OCI-LY3 (cell line): ENCODE measurements at regions not wholly inside any gene's neighbourhood (a gene's known extent, or its start where the extent isn't known, plus 50 kb on each side); places are given as distances from the start of the nearest gene placed in this dataset.

ENCODE experiments used
- CTCF ChIP-seq: fragments of 200-600, 300-600 bp; sonication (generic); IDR thresholded peaks from 2 replicates; pipeline ENCODE4 v1.5.1; 2014; ENCODE audit warnings: antibody characterized with exemption, low read length, low read depth
- EZH2phosphoT487 ChIP-seq: fragments of 200-600 bp; shearing (Covaris generic); IDR thresholded peaks from 2 replicates; pipeline ENCODE4 v1.6.1; 2018; ENCODE audit warnings: antibody characterized with exemption, mixed run types, low read depth

- TF ChIP-seq CTCF (no peak), EZH2phosphoT487 (no peak)
Measured at GRCh38 chr1:25020851-25021590, 90.9 kb upstream of the RUNX3 start.
